ELR (cell line): ENCODE measurements at regions not wholly inside any gene's neighbourhood (a gene's known extent, or its start where the extent isn't known, plus 50 kb on each side); places are given as distances from the start of the nearest gene placed in this dataset.
"Not testable (repeated sequence)": the region's sequence is repeated elsewhere in the genome, so short reads cannot be mapped to it uniquely, and the experiment has no call there.

Experiments
- DNase-seq: peaks from one replicate; pipeline ENCODE4 v3.0.0-alpha.2; 2015; ENCODE audit warnings: low read depth

DNA sequence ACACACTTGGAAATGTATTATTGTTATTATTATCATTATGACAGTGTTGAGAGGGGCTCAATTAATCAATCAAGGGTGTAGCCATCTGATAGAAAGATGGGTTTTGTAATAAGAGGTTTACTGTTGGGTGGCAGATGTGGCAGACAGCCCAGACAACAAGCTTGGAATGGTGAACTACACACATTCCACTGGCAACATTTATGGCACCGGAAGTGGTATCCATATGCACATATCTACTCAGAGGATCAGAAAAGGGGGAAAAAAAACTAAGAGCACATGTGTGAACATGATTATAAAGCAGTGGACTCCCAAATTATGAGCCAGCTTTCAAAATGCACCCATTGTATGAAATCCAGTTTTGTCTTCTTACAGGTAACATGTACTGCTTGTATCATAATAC, 125.9 kb upstream of the ARX start:
- no peak for DNase-seq

DNA sequence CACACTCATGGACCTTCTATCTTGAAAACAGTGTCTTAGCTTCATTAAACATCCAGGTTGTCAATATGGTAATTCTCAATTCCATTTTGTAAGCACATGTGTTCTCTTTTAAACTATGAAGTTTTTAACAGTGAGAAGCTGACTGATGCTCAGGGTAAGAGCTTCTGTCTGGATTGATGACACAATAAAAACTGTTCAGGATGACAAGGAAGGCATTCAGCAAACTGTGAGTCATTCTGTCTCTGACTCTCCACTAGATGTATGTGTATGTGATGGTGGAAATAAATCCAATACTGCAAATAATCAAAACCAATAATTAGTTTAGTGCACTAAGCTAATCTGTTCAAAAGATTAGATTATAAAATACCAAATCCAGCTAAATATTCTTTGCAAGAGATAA, 115.3 kb upstream of the ARX start:
- peak; percentile 23 for DNase-seq

GRCh38 chrX:25130619-25131018, 114.9 kb upstream of the ARX start:
- DNase-seq, result no peak

DNA sequence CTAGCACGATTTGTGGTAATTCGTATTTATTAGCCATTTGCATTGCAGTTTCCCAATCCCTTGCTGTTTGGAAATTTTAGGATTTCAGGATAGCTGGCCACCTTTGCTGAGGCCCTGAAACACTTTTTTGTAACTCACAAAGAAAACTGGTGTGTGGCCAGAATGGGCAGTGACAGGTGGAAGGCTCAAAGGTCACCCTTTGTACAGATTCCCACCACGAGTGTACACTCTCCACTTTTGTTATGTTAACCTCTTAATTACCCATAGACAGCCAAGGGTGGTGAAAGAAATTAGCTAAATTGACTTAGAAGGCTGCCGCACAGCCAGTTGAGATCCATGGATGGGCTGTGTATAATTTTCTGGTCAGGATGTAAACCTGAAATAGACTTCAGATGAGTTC, 109.7 kb upstream of the ARX start:
- no peak for DNase-seq

DNA sequence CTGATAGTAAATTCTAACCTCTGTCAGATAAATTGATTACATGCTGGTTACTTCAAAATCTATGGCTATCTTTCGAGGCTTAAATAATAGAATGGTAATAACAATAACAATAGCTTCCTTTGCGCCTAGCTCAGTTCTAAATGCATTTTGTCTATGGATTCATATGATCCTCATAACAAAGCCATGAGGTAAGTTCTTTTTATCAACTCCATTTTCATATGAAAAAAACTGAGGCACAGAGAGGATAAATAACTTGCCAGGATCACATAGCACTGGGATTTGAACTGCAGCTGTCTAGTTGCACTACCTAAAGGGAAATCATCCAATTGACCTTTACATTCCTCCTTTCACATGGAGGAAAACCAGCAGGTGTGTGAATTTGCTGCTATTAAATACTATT, 108.6 kb upstream of the ARX start:
- no peak for DNase-seq

- DNase-seq, result no peak
Measured at GRCh38 chrX:25112156-25112555, 96.4 kb upstream of the ARX start.

- no peak for DNase-seq
Measured at GRCh38 chrX:25108481-25108880, 92.7 kb upstream of the ARX start.

GRCh38 chrX:25105221-25105620, 89.5 kb upstream of the ARX start:
- DNase-seq, result no peak

DNA sequence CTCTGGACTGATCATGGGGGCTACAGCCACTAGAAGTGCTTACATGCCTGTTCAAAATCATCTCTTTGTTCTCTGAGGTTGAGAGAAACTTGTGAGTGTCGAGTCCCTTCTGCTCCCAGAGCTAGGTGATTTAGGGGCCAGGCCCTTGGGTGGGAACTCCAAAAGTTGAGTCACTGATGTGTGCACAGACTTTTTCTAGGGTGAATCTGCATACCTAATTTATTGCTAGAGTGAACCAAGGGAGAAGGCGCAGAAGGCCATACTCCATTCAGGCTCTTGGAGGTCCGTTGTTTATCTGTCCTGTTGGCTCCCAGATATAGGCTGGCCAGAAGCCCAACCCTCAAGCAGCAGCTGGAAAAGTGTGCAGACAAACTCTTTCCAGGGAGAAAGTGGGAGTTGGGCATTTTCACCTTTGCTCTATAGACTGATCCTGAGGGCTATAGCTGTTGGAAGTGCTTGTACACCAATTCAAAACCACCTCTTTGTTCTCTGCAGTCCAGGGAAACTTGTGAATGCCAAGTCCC, 80.8 kb upstream of the ARX start:
- DNase-seq, result no peak

DNA sequence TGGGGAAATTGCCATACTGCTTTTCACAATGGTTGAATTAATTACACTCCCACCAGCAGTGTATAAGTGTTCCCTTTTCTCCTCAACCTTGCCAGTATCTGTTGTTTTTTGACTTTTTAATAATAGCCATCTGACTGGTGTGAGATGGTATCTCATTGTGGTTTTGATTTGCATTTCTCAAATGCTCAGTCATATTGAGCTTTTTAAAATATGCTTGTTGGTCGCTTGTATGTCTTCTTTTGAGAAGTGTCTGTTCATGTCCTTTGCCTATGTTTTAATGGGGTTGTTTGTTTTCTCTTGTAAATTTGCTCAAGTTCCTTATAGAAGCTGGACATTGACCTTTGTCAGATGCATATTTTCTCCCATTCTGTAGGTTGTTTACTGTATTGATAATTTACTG, 75.4 kb upstream of the ARX start:
- not testable (repeated sequence) for DNase-seq

- DNase-seq, result no peak
Measured at GRCh38 chrX:25084446-25084845, 68.7 kb upstream of the ARX start.

DNA sequence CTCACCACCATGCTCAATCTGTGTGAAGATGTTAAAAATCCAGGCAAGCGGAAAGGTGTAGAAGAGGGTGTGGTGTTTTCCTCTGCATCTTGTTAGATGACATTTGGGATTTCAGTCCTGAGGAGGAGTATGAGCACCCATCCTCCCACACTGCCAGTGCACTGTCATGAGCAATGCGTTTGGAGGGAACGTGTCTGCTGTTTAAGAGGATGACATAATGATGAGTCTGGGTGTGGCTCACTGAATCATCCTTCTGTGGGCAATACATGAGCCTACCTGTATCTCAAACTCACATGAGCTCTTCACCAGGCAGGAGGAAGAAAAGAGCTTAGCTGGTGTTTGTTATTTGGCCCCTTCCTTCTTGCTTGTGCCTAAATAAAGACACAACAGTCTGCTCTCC, 67.9 kb upstream of the ARX start:
- peak; percentile 11 for DNase-seq

DNA sequence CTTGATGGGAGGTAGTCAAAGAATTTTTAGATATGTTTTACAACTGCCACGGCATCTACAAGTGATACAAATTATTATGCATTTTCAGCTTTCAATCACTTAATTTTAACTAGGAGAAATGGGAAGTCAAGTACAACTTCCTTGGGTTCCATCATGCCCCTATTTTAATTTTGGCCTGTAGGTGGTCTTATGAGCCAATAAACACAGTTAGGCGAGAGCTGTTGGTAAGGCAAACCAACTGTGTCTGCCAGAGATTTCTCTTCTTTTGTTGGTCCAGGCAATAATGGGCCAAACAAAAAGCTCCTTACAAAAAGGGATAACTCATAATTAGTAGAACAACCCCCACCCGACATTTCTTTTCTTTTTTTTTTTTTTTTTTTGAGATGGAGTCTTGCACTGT, 63.3 kb upstream of the ARX start:
- DNase-seq, result no peak

- no peak for DNase-seq
Measured at GRCh38 chrX:25076941-25077500, 61.3 kb upstream of the ARX start.

- DNase-seq, result no peak
Measured at GRCh38 chrX:25072247-25072646, 56.5 kb upstream of the ARX start.

- DNase-seq, result no peak
Measured at GRCh38 chrX:25070038-25070437, 54.3 kb upstream of the ARX start.

DNA sequence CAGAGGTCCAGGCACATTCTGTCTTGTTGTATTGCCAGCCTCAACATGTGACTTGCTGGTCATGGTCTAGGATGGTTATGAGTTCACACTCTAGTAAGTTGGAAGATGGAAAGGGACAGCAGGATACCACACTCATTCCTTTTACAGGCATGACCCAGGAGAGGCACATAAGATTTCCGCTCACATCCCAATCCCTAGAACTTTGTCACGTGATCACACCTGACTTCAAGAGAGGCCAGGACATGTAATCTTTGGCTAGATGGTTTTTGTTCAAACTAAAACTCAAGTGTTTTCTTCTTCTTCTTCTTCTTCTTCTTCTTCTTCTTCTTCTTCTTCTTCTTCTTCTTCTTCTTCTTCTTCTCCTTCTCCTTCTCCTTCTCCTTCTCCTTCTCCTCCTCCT, 53.4 kb upstream of the ARX start:
- no peak for DNase-seq

GRCh38 chrX:25068340-25068739, 52.6 kb upstream of the ARX start:
- no peak for DNase-seq

GRCh38 chrX:25067271-25068172, 51.8 kb upstream of the ARX start:
- no peak for DNase-seq

GRCh38 chrX:25066131-25066530, 50.4 kb upstream of the ARX start:
- no peak for DNase-seq
